GM20000 (cell line): ENCODE measurements at regions not wholly inside any gene's neighbourhood (a gene's known extent, or its start where the extent isn't known, plus 50 kb on each side); places are given as distances from the start of the nearest gene placed in this dataset.

ENCODE experiments used
- DNase-seq: peaks from one replicate; pipeline ENCODE4 v3.0.0; 2012; ENCODE audit warnings: low spot score
- TF ChIP-seq, protein P1 (sequence below): IDR thresholded peaks from 2 replicates; pipeline ENCODE4 v1.5.1; 2012; ENCODE audit warnings: mild to moderate bottlenecking, control low read depth; ENCODE audit errors: extremely low read depth, missing control alignments

- TF ChIP-seq, protein P1, sequence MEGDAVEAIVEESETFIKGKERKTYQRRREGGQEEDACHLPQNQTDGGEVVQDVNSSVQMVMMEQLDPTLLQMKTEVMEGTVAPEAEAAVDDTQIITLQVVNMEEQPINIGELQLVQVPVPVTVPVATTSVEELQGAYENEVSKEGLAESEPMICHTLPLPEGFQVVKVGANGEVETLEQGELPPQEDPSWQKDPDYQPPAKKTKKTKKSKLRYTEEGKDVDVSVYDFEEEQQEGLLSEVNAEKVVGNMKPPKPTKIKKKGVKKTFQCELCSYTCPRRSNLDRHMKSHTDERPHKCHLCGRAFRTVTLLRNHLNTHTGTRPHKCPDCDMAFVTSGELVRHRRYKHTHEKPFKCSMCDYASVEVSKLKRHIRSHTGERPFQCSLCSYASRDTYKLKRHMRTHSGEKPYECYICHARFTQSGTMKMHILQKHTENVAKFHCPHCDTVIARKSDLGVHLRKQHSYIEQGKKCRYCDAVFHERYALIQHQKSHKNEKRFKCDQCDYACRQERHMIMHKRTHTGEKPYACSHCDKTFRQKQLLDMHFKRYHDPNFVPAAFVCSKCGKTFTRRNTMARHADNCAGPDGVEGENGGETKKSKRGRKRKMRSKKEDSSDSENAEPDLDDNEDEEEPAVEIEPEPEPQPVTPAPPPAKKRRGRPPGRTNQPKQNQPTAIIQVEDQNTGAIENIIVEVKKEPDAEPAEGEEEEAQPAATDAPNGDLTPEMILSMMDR = no peak
Observed at GRCh38 chr5:148708854-148709253, 54.5 kb upstream of the HTR4 start.

DNA sequence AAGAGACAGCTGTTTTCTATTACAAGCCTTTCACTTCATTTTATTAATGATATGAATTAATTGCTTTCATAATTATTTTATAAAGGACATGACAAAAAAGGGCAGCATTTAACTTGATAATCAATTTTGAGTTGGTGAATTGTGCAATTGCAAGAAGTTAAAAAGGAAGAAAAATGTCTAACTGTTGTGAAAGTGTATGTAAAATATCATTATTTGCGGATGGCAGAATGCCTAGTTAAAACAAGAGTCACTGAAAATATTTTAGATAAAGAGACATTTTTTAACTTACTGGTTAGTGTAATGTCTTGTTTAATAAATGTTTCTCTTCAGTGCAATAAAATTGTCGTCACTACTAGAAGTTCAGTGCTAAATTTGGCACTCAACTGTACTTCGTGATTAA is 57.6 kb upstream of the HTR4 start:
- DNase-seq = no peak
- TF ChIP-seq, protein P1 = no peak

More at GRCh38 chr5:148708854-148709253, 54.5 kb upstream of the HTR4 start:
- no peak for DNase-seq

DNA sequence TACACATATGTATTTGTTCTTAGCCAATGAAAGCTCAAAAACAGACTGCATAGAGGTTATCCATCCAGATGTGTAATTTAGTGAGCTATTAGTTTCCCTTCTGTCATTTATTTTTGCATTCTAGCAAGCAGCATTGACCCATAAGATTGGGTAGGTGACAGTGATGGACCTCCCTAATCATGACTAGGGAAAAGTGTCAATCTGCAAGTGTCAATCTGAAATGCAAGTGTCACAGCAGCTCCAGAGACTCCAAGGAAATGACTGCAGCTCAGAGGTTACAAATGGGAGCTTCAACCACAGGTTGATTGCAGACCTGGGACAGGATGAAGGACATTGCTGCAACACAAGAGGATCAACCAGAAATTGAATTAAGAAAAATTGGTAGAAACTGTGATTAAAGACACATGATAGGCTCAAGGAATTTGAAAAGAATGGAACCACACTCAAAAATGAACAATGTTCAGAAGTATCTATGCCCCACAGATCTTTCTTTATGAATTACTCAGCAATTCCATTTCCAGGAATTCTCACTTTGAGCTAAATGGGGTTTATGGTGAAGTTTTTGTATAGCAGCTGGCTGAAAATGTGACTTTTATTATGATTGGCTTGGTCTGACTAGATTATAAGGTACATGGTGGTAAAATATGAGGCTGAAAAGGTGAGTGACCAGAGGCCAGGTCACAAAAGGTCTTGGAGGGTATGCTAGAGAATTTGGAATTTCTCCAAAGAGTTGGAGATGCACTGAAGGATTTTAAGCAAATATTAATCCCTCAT is 59.6 kb upstream of the HTR4 start:
- TF ChIP-seq, protein P1 = no peak
- DNase-seq = no peak

GRCh38 chr5:148716716-148717115 is 62.4 kb upstream of the HTR4 start:
- TF ChIP-seq, protein P1 = no peak
- no peak for DNase-seq

DNA sequence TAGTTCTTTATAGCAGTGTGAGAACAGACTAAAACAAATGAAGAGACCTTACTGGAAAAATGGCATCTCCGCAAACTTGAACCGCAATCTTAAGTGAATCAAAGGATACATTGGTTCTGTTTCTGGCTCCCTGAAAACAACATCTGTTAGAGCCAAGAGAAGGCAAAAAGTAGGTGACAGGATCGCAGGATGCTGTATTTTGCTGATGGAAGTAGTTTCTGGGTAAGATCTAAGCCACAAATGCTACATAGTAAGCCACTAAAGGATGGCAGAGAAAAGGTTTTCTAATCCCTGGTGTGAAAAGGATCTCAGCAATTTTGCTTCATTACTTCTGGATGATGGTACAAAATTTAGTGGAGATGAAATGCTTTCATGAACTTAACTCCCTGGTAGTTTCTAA is 63.3 kb upstream of the HTR4 start:
- TF ChIP-seq, protein P1 = no peak
- no peak for DNase-seq

DNA sequence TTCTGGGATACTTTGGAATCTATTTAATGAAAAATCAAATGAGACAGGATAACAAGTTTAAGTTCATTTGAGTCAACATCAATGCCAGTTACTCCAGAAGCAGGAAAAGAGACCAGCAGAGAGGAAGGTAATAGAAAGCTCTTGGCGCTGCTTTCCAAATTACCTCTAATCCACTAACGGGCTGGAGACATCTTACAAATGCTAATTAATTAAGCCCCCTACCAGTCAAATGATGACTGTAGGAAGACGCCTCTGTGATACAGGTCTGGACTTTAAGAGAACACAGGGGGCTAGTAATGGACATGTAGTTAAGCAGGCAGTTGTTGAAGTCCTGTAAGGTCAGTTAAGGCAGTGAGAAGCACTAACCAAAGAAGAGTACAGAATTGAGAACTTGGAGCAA is 65.3 kb upstream of the HTR4 start:
- TF ChIP-seq, protein P1 = no peak
- no peak for DNase-seq

GRCh38 chr5:148720257-148720656 is 65.9 kb upstream of the HTR4 start:
- no peak for DNase-seq
- TF ChIP-seq, protein P1 = no peak
